Breast epithelium (tissue), 3 donors: ENCODE measurements at regions not wholly inside any gene's neighbourhood (a gene's known extent, or its start where the extent isn't known, plus 50 kb on each side); places are given as distances from the start of the nearest gene placed in this dataset.

Source experiments
- CTCF ChIP-seq, 3 donors: fragments of 450-650 bp; IDR thresholded peaks; one replicate each; pipeline ENCODE4 v1.5.1; 2016 to 2017; ENCODE audit warnings: antibody characterized with exemption in 3 of 3, mild to moderate bottlenecking in 3 of 3, moderate library complexity in 3 of 3
- POLR2A ChIP-seq: fragments of 450-650 bp; IDR thresholded peaks from one replicate; pipeline ENCODE4 v1.6.1; 2016; ENCODE audit warnings: antibody characterized with exemption, mild to moderate bottlenecking, moderate library complexity
- POLR2AphosphoS5 ChIP-seq, 3 donors: sonication (generic); formaldehyde crosslinking; IDR thresholded peaks; one replicate each; pipeline ENCODE4 v1.6.1; 2017; ENCODE audit warnings: antibody characterized with exemption in 3 of 3

- no peak for TF ChIP-seq CTCF (IDR thresholded peaks at IDR 0.05)
- no peak for TF ChIP-seq POLR2A
- no peak for TF ChIP-seq POLR2AphosphoS5 (IDR thresholded peaks at IDR 0.05)
Observed at GRCh38 chr1:193416226-193417024, 230.0 kb upstream of the B3GALT2 start.
